SK-N-SH treated with all-trans-retinoic acid at 6 μM for 48 hours (cell line): ENCODE measurements at regions not wholly inside any gene's neighbourhood (a gene's known extent, or its start where the extent isn't known, plus 50 kb on each side); places are given as distances from the start of the nearest gene placed in this dataset.

Experiments used
- ATAC-seq: fragments of 200-7000 bp; cut with Tn5 transposase; 3 replicates; pipeline ENCODE4 v1.9.1; 2020; ENCODE audit warnings: mild to moderate bottlenecking, moderate library complexity
- CSDC2 ChIP-seq: fragments of 250-450 bp; sonication (Bioruptor Pico); IDR thresholded peaks from 2 replicates; pipeline ENCODE4 v1.5.0; 2020; ENCODE audit warnings: mild to moderate bottlenecking, moderate library complexity
- ESRRG ChIP-seq: fragments of 250-450 bp; sonication (Bioruptor Pico); IDR thresholded peaks from 2 replicates; pipeline ENCODE4 v1.6.1; 2021; ENCODE audit warnings: mild to moderate bottlenecking
- ISL1 ChIP-seq: fragments of 250-450 bp; sonication (Bioruptor Pico); IDR thresholded peaks from 2 replicates; pipeline ENCODE4 v2.1.2; 2022; ENCODE audit warnings: mild to moderate bottlenecking, moderate library complexity
- OSR1 ChIP-seq: fragments of 250-450 bp; sonication (Bioruptor Pico); IDR thresholded peaks from 2 replicates; pipeline ENCODE4 v1.8.0; 2022; ENCODE audit warnings: moderate library complexity, mild to moderate bottlenecking, inconsistent platforms
- PPARA ChIP-seq: fragments of 250-450 bp; sonication (Bioruptor Pico); IDR thresholded peaks from 2 replicates; pipeline ENCODE4 v1.5.0; 2020; ENCODE audit warnings: mild to moderate bottlenecking, borderline replicate concordance
- RARB ChIP-seq: fragments of 250-450 bp; sonication (Bioruptor Pico); IDR thresholded peaks from 2 replicates; pipeline ENCODE4 v1.8.0; 2021; ENCODE audit warnings: mild to moderate bottlenecking, moderate library complexity
- SNAI2 ChIP-seq: fragments of 250-450 bp; sonication (Bioruptor Pico); IDR thresholded peaks from 2 replicates; pipeline ENCODE4 v1.5.0; 2020; ENCODE audit warnings: mild to moderate bottlenecking, moderate library complexity
- TCF4 ChIP-seq: fragments of 250-450 bp; sonication (Bioruptor Pico); IDR thresholded peaks from 2 replicates; pipeline ENCODE4 v1.8.0; 2021; ENCODE audit warnings: mild to moderate bottlenecking, moderate library complexity, borderline replicate concordance
- TOX ChIP-seq: fragments of 250-450 bp; sonication (Bioruptor Pico); IDR thresholded peaks from 2 replicates; pipeline ENCODE4 v1.8.0; 2021; ENCODE audit warnings: mild to moderate bottlenecking, moderate library complexity, borderline replicate concordance
- ZC3H10 ChIP-seq: fragments of 250-450 bp; sonication (Bioruptor Pico); IDR thresholded peaks from 2 replicates; pipeline ENCODE4 v1.5.1; 2021; ENCODE audit warnings: mild to moderate bottlenecking, moderate library complexity
- ZFP3 ChIP-seq: fragments of 250-450 bp; sonication (Bioruptor Pico); IDR thresholded peaks from 2 replicates; pipeline ENCODE4 v1.5.0; 2020; ENCODE audit warnings: mild to moderate bottlenecking, moderate library complexity
- ZFP30 ChIP-seq: fragments of 450-650 bp; formaldehyde crosslinking; IDR thresholded peaks from 2 replicates; pipeline ENCODE4 v1.5.0; 2022; ENCODE audit warnings: mild to moderate bottlenecking, moderate library complexity
- ZNF565 ChIP-seq: fragments of 450-650 bp; formaldehyde crosslinking; conservative IDR thresholded peaks from 2 replicates; pipeline ENCODE4 v1.5.0; 2020; ENCODE audit warnings: low read depth, mild to moderate bottlenecking, moderate library complexity
- ZNF70 ChIP-seq: fragments of 450-650 bp; formaldehyde crosslinking; IDR thresholded peaks from 2 replicates; pipeline ENCODE4 v1.5.0; 2020; ENCODE audit warnings: mild to moderate bottlenecking, moderate library complexity
- ZNF8 ChIP-seq: fragments of 450-650 bp; formaldehyde crosslinking; IDR thresholded peaks from 2 replicates; pipeline ENCODE4 v1.5.0; 2020; ENCODE audit warnings: mild to moderate bottlenecking, moderate library complexity
- TF ChIP-seq, protein P1 (sequence below): fragments of 250-450 bp; sonication (Bioruptor Pico); IDR thresholded peaks from 2 replicates; pipeline ENCODE4 v1.5.0; 2020; ENCODE audit warnings: mild to moderate bottlenecking, moderate library complexity
- TF ChIP-seq, protein P2 (sequence below): fragments of 250-450 bp; sonication (Bioruptor Pico); IDR thresholded peaks from 2 replicates; pipeline ENCODE4 v1.5.1; 2020; ENCODE audit warnings: low read depth, mild to moderate bottlenecking, moderate library complexity
- TF ChIP-seq, protein P3 (sequence below): fragments of 250-450 bp; sonication (Bioruptor Pico); IDR thresholded peaks from 2 replicates; pipeline ENCODE4 v1.5.1; 2021; ENCODE audit warnings: mild to moderate bottlenecking, moderate library complexity
- TF ChIP-seq, protein P4 (sequence below): fragments of 250-450 bp; sonication (Bioruptor Pico); IDR thresholded peaks from 2 replicates; pipeline ENCODE4 v1.8.0; 2020; ENCODE audit warnings: mild to moderate bottlenecking, moderate library complexity, borderline replicate concordance

DNA sequence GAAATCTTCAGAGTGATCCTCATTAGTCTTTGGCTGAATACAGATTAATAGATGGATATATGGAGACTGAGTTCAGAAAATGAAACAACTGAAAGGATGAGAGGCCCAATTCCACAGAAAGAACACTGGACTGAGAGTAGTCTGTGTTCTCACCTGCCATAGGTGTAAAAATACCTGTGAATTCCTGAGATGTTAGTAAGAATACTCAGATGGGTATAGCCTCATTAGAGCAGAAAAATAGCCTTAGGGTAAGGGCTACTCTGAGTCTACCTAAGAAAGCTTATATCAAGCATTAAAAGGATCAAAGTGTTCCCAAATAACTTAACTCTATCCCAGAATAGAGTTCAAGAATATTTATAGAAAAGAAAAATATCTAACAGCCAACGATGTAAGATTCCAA is 1510.3 kb upstream of the SEL1L start:
- TF ChIP-seq, protein P1, sequence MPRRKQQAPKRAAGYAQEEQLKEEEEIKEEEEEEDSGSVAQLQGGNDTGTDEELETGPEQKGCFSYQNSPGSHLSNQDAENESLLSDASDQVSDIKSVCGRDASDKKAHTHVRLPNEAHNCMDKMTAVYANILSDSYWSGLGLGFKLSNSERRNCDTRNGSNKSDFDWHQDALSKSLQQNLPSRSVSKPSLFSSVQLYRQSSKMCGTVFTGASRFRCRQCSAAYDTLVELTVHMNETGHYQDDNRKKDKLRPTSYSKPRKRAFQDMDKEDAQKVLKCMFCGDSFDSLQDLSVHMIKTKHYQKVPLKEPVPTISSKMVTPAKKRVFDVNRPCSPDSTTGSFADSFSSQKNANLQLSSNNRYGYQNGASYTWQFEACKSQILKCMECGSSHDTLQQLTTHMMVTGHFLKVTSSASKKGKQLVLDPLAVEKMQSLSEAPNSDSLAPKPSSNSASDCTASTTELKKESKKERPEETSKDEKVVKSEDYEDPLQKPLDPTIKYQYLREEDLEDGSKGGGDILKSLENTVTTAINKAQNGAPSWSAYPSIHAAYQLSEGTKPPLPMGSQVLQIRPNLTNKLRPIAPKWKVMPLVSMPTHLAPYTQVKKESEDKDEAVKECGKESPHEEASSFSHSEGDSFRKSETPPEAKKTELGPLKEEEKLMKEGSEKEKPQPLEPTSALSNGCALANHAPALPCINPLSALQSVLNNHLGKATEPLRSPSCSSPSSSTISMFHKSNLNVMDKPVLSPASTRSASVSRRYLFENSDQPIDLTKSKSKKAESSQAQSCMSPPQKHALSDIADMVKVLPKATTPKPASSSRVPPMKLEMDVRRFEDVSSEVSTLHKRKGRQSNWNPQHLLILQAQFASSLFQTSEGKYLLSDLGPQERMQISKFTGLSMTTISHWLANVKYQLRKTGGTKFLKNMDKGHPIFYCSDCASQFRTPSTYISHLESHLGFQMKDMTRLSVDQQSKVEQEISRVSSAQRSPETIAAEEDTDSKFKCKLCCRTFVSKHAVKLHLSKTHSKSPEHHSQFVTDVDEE (CRISPR knock-in tag), result no peak
- TF ChIP-seq ISL1, result no peak
- no peak for TF ChIP-seq TCF4 (CRISPR knock-in tag)
- no peak for TF ChIP-seq ZNF70 (CRISPR knock-in tag)
- TF ChIP-seq ZC3H10 (CRISPR knock-in tag), result no peak
- no peak for TF ChIP-seq ZNF8 (CRISPR knock-in tag)
- TF ChIP-seq, protein P2, sequence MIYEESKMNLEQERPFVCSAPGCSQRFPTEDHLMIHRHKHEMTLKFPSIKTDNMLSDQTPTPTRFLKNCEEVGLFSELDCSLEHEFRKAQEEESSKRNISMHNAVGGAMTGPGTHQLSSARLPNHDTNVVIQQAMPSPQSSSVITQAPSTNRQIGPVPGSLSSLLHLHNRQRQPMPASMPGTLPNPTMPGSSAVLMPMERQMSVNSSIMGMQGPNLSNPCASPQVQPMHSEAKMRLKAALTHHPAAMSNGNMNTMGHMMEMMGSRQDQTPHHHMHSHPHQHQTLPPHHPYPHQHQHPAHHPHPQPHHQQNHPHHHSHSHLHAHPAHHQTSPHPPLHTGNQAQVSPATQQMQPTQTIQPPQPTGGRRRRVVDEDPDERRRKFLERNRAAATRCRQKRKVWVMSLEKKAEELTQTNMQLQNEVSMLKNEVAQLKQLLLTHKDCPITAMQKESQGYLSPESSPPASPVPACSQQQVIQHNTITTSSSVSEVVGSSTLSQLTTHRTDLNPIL (CRISPR knock-in tag), result no peak
- TF ChIP-seq ESRRG (CRISPR knock-in tag), result no peak
- TF ChIP-seq OSR1, result no peak
- TF ChIP-seq ZFP3 (CRISPR knock-in tag), result no peak
- no peak for TF ChIP-seq SNAI2 (CRISPR knock-in tag)
- no peak for TF ChIP-seq PPARA (CRISPR knock-in tag)
- TF ChIP-seq TOX (CRISPR knock-in tag), result no peak
- no peak for TF ChIP-seq CSDC2
- TF ChIP-seq ZFP30 (CRISPR knock-in tag), result no peak
- TF ChIP-seq RARB, result no peak
- ATAC-seq, result no peak

DNA sequence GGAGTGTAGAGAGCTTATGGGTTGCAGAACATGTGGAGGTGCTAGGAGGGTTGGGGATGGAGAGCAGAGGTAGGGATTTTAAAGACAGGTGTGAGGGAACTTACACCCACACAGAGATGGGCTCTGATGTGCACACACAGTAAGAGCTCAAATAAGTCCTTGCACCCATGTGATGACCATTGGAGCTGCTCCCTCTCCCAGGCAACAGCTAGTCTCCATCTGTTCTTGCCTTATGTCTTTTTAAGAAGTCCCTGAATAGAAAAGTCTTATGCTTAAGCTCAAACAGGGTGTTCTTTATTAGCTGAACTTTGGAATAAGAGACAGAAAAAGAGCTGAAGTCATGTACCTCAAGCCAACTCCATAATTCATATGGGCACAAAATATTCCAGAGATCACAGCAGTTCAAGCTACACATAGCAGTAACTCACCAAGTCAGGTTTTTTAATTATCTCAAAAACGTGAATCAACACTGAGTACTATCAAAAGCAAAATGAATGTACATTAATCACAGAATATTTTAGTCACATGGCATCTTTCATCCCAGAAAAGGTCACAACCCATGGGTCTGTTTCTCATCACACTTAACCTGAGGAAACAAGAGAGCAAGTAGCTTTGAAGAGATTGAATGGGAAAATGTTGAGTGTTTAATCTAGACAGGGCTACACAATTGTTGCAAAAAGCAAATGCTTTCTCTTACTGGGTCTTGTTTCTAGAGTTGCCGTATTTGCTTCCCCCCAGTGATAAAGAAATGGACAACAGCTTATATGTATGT is 1513.6 kb upstream of the SEL1L start:
- TF ChIP-seq, protein P3, sequence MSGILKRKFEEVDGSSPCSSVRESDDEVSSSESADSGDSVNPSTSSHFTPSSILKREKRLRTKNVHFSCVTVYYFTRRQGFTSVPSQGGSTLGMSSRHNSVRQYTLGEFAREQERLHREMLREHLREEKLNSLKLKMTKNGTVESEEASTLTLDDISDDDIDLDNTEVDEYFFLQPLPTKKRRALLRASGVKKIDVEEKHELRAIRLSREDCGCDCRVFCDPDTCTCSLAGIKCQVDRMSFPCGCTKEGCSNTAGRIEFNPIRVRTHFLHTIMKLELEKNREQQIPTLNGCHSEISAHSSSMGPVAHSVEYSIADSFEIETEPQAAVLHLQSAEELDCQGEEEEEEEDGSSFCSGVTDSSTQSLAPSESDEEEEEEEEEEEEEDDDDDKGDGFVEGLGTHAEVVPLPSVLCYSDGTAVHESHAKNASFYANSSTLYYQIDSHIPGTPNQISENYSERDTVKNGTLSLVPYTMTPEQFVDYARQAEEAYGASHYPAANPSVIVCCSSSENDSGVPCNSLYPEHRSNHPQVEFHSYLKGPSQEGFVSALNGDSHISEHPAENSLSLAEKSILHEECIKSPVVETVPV (CRISPR knock-in tag), result no peak
- TF ChIP-seq ZFP3 (CRISPR knock-in tag), result no peak
- TF ChIP-seq PPARA (CRISPR knock-in tag), result no peak
- TF ChIP-seq, all 23 proteins: peak for 0
- no peak for ATAC-seq

DNA sequence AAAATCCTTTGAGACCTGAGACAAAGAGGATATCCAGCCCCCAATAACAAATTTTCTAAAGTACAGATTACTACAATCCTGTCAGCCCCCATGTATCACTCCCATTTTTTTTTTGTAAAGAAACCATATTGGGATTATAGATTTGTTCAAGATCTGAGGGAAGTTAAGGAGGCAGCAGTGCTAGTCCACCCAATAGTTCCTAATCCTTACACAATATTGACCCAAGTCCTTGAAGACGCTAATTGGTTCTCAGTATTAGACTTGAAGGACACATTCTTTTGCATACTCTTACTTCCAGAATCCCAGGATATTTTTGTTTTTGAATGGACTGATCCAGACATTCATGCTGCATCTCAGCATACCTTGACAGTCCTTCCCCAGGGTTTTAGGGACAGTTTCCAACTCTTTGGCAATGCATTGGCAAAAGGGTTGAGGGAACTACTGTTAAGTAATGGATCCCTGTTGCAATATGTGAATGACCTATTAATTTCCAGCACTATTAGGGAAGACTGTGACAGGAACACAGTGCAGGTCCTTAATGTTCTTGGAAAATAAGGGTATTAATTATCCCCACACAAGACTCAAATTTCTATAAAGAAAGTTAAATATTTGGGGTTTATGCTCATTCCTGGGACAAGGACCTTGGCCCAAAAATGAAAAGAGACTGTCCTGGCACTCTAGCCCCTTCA is 1519.5 kb upstream of the SEL1L start:
- TF ChIP-seq ZNF70 (CRISPR knock-in tag) (no peak), SNAI2 (CRISPR knock-in tag) (no peak), PPARA (CRISPR knock-in tag) (no peak), ZFP30 (CRISPR knock-in tag) (no peak), ESRRG (CRISPR knock-in tag) (no peak), OSR1 (no peak), ZNF565 (CRISPR knock-in tag) (no peak), ZFP3 (CRISPR knock-in tag) (no peak), ISL1 (no peak)
- TF ChIP-seq, protein P4, sequence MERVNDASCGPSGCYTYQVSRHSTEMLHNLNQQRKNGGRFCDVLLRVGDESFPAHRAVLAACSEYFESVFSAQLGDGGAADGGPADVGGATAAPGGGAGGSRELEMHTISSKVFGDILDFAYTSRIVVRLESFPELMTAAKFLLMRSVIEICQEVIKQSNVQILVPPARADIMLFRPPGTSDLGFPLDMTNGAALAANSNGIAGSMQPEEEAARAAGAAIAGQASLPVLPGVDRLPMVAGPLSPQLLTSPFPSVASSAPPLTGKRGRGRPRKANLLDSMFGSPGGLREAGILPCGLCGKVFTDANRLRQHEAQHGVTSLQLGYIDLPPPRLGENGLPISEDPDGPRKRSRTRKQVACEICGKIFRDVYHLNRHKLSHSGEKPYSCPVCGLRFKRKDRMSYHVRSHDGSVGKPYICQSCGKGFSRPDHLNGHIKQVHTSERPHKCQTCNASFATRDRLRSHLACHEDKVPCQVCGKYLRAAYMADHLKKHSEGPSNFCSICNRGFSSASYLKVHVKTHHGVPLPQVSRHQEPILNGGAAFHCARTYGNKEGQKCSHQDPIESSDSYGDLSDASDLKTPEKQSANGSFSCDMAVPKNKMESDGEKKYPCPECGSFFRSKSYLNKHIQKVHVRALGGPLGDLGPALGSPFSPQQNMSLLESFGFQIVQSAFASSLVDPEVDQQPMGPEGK (CRISPR knock-in tag), result no peak
- TF ChIP-seq, protein P2 (CRISPR knock-in tag), result no peak
- TF ChIP-seq, all 23 proteins: peak for 0
- ATAC-seq, result no peak
